NOMO-1 treated with DMSO at 0.1 percent for 48 hours (cell line): ENCODE measurements at regions not wholly inside any gene's neighbourhood (a gene's known extent, or its start where the extent isn't known, plus 50 kb on each side); places are given as distances from the start of the nearest gene placed in this dataset.

Source experiments
- DNase-seq: peaks from one replicate; lab custom pipeline; 2025; ENCODE audit not compliant: unreplicated experiment; lab: John Stamatoyannopoulos, UW

DNA sequence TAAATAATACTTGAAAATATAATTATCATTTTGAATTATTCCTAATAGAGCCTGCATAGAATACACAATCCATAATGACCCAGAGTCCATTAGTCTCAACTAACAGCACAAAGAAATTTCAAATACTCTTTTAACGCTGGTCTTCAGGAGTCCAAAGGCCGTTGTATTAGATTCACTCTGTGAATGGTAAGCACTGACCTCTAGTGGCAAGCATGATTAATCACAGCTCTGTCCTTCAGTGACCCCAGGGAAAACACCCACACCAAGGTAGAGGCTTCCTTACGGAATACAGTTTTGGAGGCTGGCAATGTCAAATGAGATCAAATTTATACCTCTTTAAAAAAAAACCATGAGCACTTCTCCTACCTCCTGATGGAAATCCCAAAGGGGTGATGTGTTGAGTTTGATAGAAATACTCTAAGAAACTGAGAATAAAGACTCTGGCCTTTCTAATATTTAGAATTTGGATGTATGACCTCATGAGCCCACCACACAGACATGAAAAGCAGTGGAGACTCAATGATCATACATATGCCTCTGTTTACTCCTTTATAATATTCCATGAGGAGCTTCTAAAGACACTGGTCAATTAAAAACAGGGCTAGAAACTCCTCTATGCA is 147.2 kb upstream of the DKK2 start:
- DNase-seq: peak; percentile 66

DNA sequence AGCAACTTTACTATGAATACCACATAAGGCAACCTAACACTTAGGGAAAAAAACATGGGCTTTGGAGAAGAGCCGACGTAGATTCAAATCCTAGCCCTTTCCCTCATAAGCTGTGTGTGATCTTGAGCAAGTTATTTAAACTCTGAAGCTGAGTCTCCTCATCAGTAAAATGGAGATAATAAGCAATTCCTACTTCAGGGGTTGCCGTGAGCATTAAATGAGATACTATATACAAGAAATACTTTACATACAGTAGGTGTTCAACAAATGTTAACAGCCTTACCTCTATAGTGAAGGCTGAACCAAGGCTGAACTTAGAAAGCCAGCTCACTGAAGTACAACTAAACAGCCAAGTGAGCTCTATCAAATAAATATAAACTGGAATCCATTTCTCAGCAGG is 146.2 kb upstream of the DKK2 start:
- DNase-seq: no peak

DNA sequence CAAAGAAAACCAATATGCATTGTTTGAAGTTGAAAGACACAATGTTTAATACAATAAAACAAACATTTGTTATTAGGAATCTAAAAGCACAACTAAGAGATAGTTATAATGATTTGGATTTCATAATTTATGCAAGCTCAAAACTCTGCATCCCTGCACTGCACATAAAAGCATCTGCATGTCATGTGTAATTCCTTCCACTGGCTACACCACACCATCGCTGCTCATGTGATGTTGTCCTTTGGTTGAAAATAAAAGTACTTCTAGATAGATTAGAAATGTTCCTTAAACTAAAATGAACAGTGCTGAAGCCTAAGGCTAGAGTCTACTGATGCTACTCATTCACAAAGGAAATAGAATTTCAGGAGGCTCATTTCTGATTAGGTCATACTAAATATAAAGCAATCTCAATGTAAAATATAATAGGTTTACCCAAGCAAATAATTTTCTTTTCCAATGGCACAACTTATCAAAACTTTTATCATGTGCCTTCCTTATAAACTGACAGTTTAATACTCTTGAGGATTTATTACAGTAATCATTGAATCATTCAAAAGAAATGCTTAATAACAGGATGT is 130.8 kb upstream of the DKK2 start:
- DNase-seq: no peak

DNA sequence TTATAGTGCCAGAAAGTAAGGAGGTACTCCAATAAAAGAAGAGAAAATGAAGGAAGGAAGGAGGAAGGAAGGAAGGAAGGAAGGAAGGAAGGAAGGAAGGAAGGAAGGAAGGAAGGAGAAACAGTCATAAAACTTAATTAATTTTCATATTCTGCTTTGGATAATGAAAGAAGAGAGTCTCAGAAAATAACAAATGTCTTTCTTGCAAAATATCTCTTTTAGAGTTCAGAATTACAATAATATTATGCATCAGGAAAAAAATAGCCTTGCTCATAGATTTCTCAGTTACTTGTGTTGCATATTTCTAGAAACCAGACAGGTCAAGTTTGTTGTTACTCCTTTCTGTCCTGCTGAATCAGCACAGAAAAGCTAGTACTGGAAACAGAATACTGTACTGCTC is 130.1 kb upstream of the DKK2 start:
- no peak for DNase-seq

DNA sequence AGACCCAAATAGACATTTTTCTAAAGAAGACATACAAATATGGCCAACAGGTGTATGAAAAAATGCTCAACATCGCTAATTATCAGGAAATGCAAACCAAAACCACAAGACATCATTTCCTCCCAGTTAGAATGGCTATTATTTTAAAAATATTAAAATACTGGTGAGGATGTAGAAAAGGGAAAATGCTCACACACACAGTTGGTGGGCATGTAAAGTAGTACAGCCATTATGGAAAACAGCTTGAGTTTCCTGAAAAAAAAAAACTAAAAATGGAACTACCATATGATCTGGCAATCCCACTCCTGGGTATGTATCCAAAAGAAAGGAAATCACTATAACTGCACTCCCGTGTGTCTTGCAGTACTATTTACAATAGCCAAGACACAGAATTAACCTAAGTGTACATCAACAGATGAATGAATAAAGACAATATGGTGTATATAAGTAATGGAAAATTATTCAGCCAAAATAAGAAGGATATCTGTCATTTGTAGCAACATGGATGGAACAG is 128.9 kb upstream of the DKK2 start:
- DNase-seq: no peak

DNA sequence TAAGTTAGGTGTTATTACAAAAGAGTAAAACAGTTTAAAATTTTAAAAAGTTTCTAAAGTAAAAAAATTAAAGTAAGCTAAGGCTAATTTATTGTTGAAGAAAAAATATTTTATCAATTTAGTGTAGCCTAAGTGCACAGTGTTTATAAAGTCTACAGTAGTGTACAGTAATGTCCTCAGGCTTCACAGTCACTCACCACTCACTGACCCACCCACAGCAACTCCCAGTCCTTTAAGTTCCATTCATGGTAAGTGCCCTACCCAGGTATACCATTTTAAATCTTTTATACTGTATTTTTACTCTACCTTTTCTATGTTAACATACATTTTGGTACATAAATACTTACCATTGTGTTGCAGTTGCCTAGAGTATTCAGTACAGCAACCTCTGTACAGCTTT is 120.3 kb upstream of the DKK2 start:
- no peak for DNase-seq

DNA sequence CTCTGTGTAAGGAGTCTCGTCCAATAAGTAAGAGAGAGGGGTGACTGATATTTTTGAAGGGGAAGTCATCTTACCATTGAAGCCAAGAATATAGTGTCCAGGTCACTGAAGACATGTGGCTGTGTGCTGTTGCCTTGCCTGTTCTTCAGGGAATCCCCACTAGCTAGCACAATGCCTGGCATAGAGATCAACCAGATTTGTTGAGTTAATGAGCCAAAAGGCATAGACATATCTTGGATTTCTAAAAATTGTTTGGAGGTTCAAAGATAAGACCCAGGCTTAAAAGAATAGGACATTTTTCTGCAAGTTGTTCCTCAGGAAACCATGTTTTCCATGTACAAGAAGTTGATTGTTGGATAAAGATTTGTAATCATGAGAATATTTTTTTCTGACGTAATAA is 119.3 kb upstream of the DKK2 start:
- DNase-seq: no peak

DNA sequence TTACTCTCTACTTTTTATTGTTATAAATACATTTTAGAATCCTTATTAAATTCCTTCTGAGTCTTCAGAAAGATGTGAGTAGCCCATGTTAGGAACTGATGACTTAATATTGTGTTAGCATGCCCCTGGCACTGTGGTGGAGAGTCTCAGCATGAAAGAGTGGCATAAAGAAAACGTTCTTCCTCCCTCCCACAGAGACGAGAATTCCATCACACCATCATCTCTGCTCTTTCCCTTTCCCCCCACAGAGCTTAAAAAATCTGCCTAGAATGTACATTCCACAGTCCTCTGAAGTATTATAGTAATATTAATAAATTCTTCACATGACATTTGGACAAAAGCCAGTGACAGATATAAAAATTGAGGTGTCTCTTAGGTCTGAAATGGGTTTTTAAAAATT is 117.8 kb upstream of the DKK2 start:
- DNase-seq: no peak

DNA sequence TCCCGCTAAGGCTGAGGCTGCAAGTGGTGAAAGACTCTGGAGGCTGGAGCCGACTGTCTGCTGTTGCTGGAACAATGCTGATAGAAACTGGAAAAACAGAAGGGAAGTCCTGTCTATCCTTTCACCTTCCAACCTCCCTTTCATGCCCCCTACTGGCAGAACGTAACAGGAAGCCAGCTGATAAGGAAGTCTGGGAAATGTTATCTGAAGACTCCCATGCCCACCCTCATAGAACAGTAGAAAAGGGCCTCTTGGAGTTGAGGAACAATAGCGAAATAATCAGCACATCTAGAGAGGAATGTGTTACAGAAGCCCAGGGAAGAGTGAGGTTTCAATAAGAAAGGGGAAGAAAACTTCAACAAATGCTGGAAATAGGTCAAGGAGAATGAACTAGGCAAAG is 117.1 kb upstream of the DKK2 start:
- DNase-seq: no peak

DNA sequence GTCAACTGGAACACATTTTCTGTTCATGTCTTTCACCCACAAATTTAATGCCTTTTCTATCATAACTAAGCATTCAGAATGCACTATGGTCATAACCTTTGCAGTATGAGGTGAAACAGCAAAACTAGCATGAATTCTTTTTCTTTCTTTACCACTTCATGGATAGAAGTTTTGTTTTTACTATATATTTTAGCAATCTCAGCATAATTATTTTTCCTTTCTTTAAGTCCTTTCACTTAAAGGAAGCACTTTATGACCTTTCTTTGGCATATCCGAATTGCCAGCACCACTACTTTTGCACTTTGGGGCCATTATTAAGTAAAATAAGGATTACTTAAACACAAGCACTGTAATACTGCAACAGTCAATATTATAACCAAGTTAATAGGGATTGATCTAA is 115.1 kb upstream of the DKK2 start:
- DNase-seq: no peak

DNA sequence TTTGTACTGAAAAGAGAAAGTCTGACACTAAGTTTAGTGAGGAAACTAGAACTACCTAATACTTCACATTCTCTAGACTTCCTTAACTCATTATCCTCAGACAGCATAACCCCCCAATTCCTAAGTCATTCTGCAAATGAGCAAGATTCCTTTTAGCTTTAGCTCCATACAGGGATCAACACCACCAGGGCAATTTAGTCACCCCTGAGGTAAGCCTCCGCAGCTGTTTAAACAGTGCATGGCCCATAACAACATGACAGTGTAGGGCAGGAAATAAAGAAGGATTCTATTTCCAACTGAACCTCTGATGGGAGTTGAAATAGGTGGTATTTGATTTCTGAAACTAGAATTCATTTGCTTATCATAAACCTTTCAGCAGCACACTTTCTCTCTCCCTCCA is 112.8 kb upstream of the DKK2 start:
- no peak for DNase-seq

DNA sequence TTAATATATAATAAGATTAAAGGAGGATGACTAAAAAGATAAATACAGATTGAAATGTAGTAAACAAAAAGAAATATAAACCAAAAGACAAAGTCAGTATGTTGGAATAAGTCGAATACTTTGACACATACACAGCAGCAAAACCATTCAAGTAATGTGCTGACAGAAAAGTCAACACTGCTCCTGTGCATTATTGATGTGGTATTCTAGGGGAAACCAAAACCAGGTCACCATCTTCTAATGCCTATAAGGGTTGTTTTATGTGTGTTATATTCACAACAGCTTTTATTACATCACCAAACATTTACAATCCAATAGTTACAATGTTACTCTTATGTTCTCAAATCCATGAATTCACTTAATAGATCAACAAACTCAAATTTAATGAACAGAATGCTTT is 111.8 kb upstream of the DKK2 start:
- no peak for DNase-seq

DNA sequence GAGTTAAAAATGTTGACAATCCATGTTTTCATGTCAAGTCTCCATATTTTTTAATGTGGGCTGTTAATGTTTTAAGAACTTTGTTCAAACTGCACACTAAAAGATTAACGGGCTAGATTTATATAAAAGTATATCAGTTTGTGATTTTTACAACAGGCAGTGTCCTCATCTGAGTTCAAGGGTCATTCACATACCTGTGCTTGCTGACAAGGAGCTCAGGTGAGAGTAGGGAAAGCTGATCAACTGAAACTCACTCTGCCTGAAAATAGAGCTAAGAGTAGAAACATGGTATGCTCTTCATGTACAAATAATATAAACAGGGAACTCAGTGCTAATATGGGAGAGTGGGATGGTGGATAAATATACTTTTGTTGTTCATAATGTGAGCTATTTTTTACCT is 102.3 kb upstream of the DKK2 start:
- no peak for DNase-seq

DNA sequence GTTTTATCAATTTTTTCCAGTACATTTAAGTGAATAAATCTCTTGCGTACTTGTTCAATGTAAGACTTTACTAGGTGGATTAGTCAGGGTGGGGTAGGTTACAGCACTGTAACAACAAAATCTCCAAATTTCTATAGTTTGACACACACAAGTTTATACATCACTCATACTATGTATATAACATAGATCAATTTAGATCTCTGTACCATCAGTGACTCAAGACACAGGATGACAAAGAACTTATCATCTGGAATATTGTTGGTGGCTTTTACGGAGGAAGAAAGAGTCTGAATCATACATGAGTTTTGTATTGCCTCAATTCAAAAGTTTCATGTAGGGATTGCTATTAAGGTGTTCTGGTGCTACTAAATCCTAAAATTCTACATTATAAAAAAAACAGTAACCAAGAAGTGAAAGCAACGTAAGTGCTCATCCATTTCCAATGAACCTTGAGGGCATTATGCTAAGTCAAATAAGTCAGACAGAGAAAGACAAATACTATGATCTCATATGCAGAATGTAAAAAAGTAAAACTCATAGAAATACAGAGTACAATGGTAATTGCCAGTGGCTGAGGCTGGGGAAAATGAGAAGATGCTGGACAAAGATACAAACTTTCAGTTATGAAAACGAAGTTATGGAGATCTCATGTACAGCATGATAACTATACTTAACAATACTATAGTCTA is 98.0 kb upstream of the DKK2 start:
- no peak for DNase-seq

DNA sequence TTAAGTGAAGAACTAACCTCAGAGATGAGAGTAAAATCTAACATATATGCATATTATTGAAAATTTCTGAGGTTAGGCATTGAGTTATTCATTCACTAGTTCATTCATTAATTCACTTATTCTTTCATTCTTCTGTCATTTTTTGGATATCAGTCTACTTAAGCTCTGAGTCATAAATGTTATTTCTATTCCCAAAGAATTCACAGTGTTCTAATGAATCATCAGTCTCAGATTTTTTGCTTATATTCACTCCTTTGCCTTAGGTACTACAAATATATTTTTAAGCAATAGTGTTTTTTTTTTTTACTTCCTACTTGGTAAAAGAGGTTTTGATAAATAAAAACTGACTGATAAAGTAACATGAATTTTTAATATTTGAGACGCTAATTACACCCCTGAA is 95.2 kb upstream of the DKK2 start:
- no peak for DNase-seq

DNA sequence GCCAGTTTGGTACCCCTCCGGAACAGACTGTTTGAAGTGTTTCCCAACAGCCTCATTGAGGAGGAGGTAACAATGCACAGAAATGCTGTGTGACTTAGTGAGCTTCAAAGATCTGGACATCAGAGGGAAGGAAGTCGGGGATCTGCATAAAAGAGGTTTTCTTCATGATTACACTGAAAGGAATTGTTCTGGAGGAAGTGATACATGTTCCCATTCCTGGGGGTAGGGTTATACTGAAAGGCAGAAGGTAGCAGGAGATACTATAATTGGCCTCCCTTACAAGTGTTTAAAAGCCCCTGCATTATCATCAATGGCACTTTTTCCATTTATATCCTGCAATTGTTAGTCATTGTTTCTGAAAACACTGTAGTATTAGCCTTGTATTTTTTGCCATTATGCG is 94.0 kb upstream of the DKK2 start:
- no peak for DNase-seq

DNA sequence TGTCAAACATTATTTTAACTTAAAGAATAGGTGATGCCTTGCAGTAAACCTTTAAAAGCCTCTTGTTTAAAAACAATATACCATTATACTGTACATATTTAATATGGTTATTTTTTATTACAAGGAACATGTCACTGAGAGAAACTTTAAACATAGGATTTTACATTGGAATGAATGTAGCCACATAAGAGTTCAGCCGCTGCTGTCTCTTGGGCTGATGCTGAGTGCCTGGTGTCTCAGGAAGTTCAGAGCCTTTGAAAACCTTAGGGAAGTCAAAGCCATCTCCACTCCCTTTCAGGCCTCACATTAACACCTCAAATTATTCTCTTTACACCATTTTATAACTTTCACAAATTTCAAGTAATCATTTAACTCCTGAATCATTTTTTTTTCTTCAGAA is 93.5 kb upstream of the DKK2 start:
- no peak for DNase-seq

DNA sequence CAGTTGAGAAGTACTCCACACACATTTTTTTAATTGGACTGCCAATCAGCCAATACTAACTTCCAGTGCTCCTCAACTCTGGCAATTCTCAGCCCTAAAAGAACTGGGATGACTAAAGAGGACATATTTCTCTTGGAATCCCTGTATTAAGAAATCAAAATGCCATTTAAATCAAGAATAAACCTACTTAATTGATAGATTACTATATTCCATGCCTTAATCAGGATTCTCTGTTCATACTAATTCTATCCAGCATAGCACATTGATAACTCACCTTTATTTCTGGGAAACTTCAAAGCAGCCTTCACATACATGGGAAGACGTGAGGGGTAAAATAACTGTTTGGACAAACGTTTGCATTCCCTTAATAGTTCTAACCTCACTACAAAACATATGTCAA is 93.0 kb upstream of the DKK2 start:
- DNase-seq: no peak

DNA sequence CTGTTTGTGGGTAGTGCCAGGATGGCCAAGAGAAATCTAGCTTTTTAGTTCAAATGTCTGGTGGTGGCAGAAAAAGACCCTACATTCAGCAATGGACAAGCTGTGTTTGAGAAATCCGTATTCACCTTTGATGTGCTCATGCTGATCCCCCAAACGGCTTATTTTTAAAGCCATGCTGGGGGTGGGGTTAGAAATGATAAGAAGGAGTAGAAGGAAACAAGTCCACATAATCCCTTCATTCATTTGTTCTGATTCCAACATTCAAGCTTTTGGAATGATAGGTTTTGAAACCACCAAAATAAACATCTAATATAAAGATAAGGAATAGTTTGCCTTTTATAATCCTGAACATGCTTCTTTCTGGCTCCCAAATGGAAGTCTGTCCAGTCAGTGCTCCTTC is 92.0 kb upstream of the DKK2 start:
- no peak for DNase-seq

DNA sequence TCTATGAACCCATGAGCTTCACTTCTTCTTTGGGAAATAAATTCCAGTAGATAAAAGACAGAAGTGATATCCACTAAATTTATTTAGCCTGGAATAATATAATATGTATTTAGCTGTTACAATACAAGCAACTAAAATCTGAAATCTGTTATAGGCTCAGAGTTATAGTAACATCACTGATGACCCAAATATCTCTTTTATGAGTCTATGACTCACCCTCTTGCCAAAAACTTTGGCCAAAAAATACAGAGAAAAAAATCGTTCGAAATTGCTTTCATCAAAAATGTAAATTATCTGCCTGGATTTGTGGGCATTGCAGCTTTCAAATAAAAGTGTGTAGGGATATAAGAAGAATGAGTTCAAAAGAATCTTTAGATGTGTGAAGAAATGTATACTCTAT is 89.4 kb upstream of the DKK2 start:
- DNase-seq: no peak

DNA sequence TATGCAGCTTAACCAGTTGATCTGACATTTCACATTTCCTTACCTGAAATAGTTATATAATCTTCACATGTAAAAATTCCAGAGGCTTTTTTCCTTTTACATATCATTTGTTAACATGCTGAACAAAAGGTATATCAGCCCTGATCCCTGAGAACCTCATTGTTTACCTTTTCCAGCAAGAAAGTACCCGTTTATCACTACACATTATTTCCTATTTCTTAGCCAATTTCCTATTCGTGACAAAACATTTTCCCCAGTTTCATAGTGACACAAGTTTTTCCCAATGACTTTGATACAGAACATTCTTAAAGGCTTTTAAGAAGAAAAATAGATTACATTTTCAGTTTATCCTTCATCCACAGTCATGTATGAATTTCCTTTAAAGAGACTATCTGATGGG is 86.6 kb upstream of the DKK2 start:
- DNase-seq: no peak

DNA sequence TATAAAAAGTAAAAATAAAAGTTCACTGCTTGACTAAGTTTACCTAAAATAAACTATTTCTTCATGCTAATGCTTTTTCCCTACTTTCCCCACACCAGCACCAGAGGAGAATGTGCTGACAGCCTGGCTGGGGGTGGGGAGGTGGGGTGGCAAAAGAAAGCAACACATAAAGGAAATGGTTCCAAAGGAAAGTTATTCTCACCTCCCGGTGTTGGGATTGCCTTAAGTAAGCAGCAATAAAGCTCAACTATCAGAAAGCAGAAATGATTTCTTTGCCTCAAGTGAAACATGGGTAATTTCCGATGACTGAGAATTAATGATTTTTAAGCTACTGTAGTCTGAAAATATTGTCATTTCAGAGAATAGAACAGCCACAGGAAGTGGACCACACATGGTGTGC is 84.5 kb upstream of the DKK2 start:
- DNase-seq: no peak

DNA sequence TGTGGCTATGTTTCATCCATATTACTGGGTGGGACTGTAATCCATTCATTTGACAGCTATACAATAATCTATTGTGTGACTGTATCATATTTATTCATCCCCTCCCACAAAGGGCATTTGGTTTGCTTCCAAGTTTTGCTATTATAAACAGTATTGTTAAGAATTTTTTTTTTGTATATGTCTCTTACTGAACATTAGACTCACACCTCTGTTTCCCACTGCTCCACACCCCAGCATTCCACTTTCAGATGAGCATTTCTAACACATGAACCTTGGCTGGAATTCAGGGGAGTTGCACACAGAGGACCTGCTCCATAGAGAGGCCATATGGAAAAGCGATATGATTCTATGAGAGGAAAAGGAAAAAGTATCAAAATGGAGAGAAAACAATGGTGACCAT is 81.6 kb upstream of the DKK2 start:
- no peak for DNase-seq
